ENCODE measurements at regions not wholly inside any gene's neighbourhood (a gene's known extent, or its start where the extent isn't known, plus 50 kb on each side); places are given as distances from the start of the nearest gene placed in this dataset.
A peak's percentile ranks its signal among the peaks of the same experiment; 100 is the strongest.

DNA sequence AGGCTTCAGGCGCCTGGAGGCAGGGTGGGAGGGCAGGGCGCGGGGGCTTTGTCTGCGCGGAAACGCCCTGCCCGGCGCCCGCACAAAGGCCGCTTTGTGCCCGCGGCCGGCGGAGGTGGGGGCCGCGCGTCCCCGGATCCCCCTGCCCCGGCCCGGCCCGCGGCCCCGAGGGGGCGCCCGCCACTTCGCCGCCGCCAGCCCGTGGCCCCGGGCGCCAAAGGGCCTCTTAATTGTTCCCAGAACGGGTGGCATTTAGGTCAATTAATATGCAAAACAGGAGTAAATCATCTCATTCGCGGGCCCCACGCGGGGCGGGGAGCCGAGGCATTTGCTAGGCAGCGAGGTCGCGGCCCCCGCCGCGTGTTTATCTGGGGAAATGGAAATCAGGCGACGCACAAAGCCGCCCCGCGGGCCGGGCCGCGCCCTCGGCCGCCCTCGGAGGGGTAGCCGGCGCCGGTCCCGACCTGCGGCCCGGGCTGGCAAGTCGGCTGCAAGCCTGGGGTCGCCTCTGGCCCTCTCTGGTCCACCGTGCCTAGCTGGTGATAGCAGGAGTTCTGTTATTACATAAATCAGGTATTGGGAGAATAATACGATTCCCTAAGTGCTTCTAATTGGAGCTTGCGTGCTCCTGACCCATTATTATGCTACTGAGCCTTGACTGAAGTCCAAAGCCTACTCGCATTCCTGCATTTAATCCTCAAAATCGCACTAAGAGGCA lies 148.2 kb upstream of the GLI2 start:
- peak overlapping the region; percentile 57 to 63 for H3K4me3 Mint-ChIP-seq
- no peak overlapping the region for H3T11ph ChIP-seq (ENCODE audit: low read length)

More for the DNA sequence above, 148.2 kb upstream of the GLI2 start:
- H4K20me1 ChIP-seq (ENCODE audit: control insufficient read depth, insufficient read depth, insufficient read length): no peaks in the 10 kb centered on the region
- no CpG with 5 or more reads among the region's 68 CpGs for WGBS (ENCODE audit: extremely low coverage, insufficient read length, low lambda C conversion rate)
- H2BK20ac ChIP-seq (ENCODE audit: low read depth, low read length, poor library complexity, severe bottlenecking): no peak overlapping the region
- no peaks in the 10 kb centered on the region for H3K79me1 ChIP-seq (ENCODE audit: insufficient read depth, low read depth, low read length, poor library complexity, severe bottlenecking)
- peaks cover 11% of the 10 kb centered on the region for H3K23me2 ChIP-seq (ENCODE audit: insufficient read length, low read depth, low read length, poor library complexity, severe bottlenecking)
- peaks cover 5% of the 10 kb centered on the region; the same call in 1 of the 2 replicates for H3K4me1 ChIP-seq (ENCODE audit: insufficient read depth, low read length)
- H2AK5ac ChIP-seq (ENCODE audit: insufficient read length, low read length): no peak overlapping the region
- H3K9me3 Mint-ChIP-seq: peaks cover 0 to 3% of the 10 kb centered on the region in 2 experiments; a peak in 3 of 5 replicates
- H3K9ac ChIP-seq (ENCODE audit: extremely low read depth, insufficient read length, low read length): peak overlapping the region; percentile 16
- no peak overlapping the region for H3K27ac ChIP-seq (ENCODE audit: insufficient read length, low read depth, low read length)
- no peak overlapping the region for H3K56ac ChIP-seq (ENCODE audit: insufficient read length, low read depth, low read length)
- TF ChIP-seq, protein P1, sequence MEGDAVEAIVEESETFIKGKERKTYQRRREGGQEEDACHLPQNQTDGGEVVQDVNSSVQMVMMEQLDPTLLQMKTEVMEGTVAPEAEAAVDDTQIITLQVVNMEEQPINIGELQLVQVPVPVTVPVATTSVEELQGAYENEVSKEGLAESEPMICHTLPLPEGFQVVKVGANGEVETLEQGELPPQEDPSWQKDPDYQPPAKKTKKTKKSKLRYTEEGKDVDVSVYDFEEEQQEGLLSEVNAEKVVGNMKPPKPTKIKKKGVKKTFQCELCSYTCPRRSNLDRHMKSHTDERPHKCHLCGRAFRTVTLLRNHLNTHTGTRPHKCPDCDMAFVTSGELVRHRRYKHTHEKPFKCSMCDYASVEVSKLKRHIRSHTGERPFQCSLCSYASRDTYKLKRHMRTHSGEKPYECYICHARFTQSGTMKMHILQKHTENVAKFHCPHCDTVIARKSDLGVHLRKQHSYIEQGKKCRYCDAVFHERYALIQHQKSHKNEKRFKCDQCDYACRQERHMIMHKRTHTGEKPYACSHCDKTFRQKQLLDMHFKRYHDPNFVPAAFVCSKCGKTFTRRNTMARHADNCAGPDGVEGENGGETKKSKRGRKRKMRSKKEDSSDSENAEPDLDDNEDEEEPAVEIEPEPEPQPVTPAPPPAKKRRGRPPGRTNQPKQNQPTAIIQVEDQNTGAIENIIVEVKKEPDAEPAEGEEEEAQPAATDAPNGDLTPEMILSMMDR (conservative IDR thresholded peaks at IDR 0.05): no peak; the same call in 1 of the 3 replicates
- no peaks in the 10 kb centered on the region for H3K36me3 Mint-ChIP-seq (ENCODE audit: insufficient read depth in 1 of 3, low read depth in 3 of 3)
- H3K4me1 Mint-ChIP-seq: peaks cover 58 to 59% of the 10 kb centered on the region in 2 experiments
- H2BK5ac ChIP-seq (ENCODE audit: insufficient read length, low read length): no peak overlapping the region
- H4K8ac ChIP-seq (replicated peaks; ENCODE audit: insufficient read length, low read depth, low read length): no peak overlapping the region
- no peak overlapping the region for H2BK15ac ChIP-seq (ENCODE audit: low read depth, low read length)
- H4K91ac ChIP-seq (ENCODE audit: insufficient read length, low read depth, low read length): no peak overlapping the region
- DNase-seq: peak; percentile 47
- H3K27me3 ChIP-seq (ENCODE audit: insufficient read depth, low read length): peaks cover 16% of the 10 kb centered on the region; the same call in 1 of the 2 replicates
- H3K79me2 ChIP-seq (ENCODE audit: insufficient read depth, low read length): no peaks in the 10 kb centered on the region
- H3K27ac Mint-ChIP-seq: no peak overlapping the region
- H3K23ac ChIP-seq (ENCODE audit: insufficient read length, low read depth, low read length): no peak overlapping the region
- H3K4ac ChIP-seq (ENCODE audit: low read depth, low read length): no peak overlapping the region
- no peak overlapping the region for H2AFZ ChIP-seq (ENCODE audit: low read length)
- H2BK12ac ChIP-seq (ENCODE audit: insufficient read length, low read depth, low read length): no peak overlapping the region
- H3K27me3 Mint-ChIP-seq (ENCODE audit: low read depth): peaks cover 88% of the 10 kb centered on the region
- peak overlapping the region; percentile 51 for H3K4me2 ChIP-seq (ENCODE audit: insufficient read depth, insufficient read length, low read length)
- H3K9me3 ChIP-seq (ENCODE audit: control insufficient read depth, low read depth, low read length): no peaks in the 10 kb centered on the region
- no peak overlapping the region for H3K18ac ChIP-seq (ENCODE audit: insufficient read length, low read depth, low read length)
- H4K5ac ChIP-seq (ENCODE audit: insufficient read length, low read depth, low read length): no peak overlapping the region
- peak overlapping the region; percentile 51 for H3K14ac ChIP-seq (ENCODE audit: insufficient read depth, low read length)
- H2BK120ac ChIP-seq (ENCODE audit: low read depth, low read length, poor library complexity, severe bottlenecking): no peak overlapping the region

Measured in H9 (cell line).